ENCODE measurements at regions not wholly inside any gene's neighbourhood (a gene's known extent, or its start where the extent isn't known, plus 50 kb on each side); places are given as distances from the start of the nearest gene placed in this dataset.

- DNase-seq (ENCODE audit: low spot score) (no peak), ATAC-seq (ENCODE audit: low FRiP score) (no peak)
Observed at GRCh38 chr16:49089039-49089438, 192.6 kb downstream of the CBLN1 start.

GRCh38 chr16:49085686-49086085 is 196.0 kb downstream of the CBLN1 start:
- no peak for ATAC-seq (ENCODE audit: low FRiP score)

More at GRCh38 chr16:49089039-49089438, 192.6 kb downstream of the CBLN1 start:
- TF ChIP-seq CTCF (IDR thresholded peaks at IDR 0.05), result no peak

GRCh38 chr16:49084628-49085390 is 196.8 kb downstream of the CBLN1 start:
- no peak for TF ChIP-seq CTCF (IDR thresholded peaks at IDR 0.05)
- DNase-seq (ENCODE audit: low spot score) (no peak), ATAC-seq (ENCODE audit: low FRiP score) (no peak)

More at GRCh38 chr16:49085686-49086085, 196.0 kb downstream of the CBLN1 start:
- no peak for DNase-seq (ENCODE audit: low spot score)
- no peak for TF ChIP-seq CTCF (IDR thresholded peaks at IDR 0.05)

- no peak for TF ChIP-seq CTCF (IDR thresholded peaks at IDR 0.05)
- ATAC-seq (ENCODE audit: low FRiP score) (no peak), DNase-seq (ENCODE audit: low spot score) (no peak)
Observed at GRCh38 chr16:49081554-49081953, 200.1 kb downstream of the CBLN1 start.

GRCh38 chr16:49081086-49081485 is 200.6 kb downstream of the CBLN1 start:
- DNase-seq (ENCODE audit: low spot score), result no peak
- no peak for TF ChIP-seq CTCF (IDR thresholded peaks at IDR 0.05)
- ATAC-seq (ENCODE audit: low FRiP score), result no peak

- DNase-seq (ENCODE audit: low spot score), result no peak
- no peak for ATAC-seq (ENCODE audit: low FRiP score)
- no peak for TF ChIP-seq CTCF (IDR thresholded peaks at IDR 0.05)
Observed at GRCh38 chr16:49078571-49078970, 203.1 kb downstream of the CBLN1 start.

GRCh38 chr16:49078104-49078503 is 203.5 kb downstream of the CBLN1 start:
- DNase-seq (ENCODE audit: low spot score) (no peak), ATAC-seq (ENCODE audit: low FRiP score) (no peak)
- TF ChIP-seq CTCF (IDR thresholded peaks at IDR 0.05), result no peak

Data from omental fat pad (tissue), 3 donors.